ENCODE measurements at regions not wholly inside any gene's neighbourhood (a gene's known extent, or its start where the extent isn't known, plus 50 kb on each side); places are given as distances from the start of the nearest gene placed in this dataset.

DNA sequence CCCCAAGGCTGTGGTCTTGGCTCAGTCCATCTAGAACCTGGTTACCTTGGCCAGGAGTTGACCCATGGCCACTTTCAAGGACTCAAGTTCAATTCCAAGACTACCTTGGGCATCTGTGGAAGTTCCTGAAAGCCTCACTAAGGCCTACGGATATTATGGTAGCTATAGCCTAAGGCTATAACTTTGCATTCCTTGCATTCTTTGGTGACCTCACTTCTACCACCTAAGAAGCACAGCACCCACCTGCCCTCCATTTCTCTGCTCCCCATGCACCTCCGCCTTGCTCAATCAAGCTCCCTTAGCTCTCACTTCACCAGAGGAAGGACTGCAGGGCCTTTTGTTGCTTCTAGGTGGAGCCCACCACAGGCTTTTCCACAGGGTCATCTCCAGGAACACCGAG, 50.3 kb upstream of the GALNT18 start:
- no peak for TF ChIP-seq GATA3 (IDR thresholded peaks at IDR 0.05; ENCODE audit: low read depth, low read length)

Measured in SH-SY5Y (cell line).